ENCODE measurements at regions not wholly inside any gene's neighbourhood (a gene's known extent, or its start where the extent isn't known, plus 50 kb on each side); places are given as distances from the start of the nearest gene placed in this dataset.

GRCh38 chr17:77296769-77297409, 156.1 kb downstream of the SEC14L1 start (continued):
- TF ChIP-seq, protein P1, sequence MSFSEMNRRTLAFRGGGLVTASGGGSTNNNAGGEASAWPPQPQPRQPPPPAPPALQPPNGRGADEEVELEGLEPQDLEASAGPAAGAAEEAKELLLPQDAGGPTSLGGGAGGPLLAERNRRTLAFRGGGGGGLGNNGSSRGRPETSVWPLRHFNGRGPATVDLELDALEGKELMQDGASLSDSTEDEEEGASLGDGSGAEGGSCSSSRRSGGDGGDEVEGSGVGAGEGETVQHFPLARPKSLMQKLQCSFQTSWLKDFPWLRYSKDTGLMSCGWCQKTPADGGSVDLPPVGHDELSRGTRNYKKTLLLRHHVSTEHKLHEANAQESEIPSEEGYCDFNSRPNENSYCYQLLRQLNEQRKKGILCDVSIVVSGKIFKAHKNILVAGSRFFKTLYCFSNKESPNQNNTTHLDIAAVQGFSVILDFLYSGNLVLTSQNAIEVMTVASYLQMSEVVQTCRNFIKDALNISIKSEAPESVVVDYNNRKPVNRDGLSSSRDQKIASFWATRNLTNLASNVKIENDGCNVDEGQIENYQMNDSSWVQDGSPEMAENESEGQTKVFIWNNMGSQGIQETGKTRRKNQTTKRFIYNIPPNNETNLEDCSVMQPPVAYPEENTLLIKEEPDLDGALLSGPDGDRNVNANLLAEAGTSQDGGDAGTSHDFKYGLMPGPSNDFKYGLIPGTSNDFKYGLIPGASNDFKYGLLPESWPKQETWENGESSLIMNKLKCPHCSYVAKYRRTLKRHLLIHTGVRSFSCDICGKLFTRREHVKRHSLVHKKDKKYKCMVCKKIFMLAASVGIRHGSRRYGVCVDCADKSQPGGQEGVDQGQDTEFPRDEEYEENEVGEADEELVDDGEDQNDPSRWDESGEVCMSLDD (CRISPR knock-in tag; IDR thresholded peaks at IDR 0.05; ENCODE audit: borderline replicate concordance): no peak
- TF ChIP-seq SNAPC4 (CRISPR knock-in tag; IDR thresholded peaks at IDR 0.05) (no peak), MLX (CRISPR knock-in tag; IDR thresholded peaks at IDR 0.05) (no peak), KDM5B (CRISPR knock-in tag; IDR thresholded peaks at IDR 0.05; ENCODE audit: borderline replicate concordance) (no peak), NAIF1 (CRISPR knock-in tag; IDR thresholded peaks at IDR 0.05; ENCODE audit: borderline replicate concordance) (no peak), GATAD2A (CRISPR knock-in tag; IDR thresholded peaks at IDR 0.05) (no peak), ZBTB1 (CRISPR knock-in tag; IDR thresholded peaks at IDR 0.05; ENCODE audit: borderline replicate concordance) (no peak), HNF1B (CRISPR knock-in tag; IDR thresholded peaks at IDR 0.05) (no peak), HNF4A (CRISPR knock-in tag; IDR thresholded peaks at IDR 0.05) (peak; percentile 77), ZNF800 (CRISPR knock-in tag; IDR thresholded peaks at IDR 0.05) (no peak), CCAR2 (optimal IDR thresholded peaks at IDR 0.05; ENCODE audit: low read depth, low read length) (no peak), ZNF562 (CRISPR knock-in tag; IDR thresholded peaks at IDR 0.05; ENCODE audit: borderline replicate concordance) (no peak), CEBPG (CRISPR knock-in tag; IDR thresholded peaks at IDR 0.05) (no peak), FOXK1 (CRISPR knock-in tag; IDR thresholded peaks at IDR 0.05; ENCODE audit: borderline replicate concordance, low read depth) (no peak), SIN3A (IDR thresholded peaks at IDR 0.05; ENCODE audit: borderline replicate concordance, low read depth, low read length) (no peak), PCBP2 (optimal IDR thresholded peaks at IDR 0.05; ENCODE audit: low read depth, low read length, poor library complexity, severe bottlenecking) (no peak)
- TF ChIP-seq, protein P2, sequence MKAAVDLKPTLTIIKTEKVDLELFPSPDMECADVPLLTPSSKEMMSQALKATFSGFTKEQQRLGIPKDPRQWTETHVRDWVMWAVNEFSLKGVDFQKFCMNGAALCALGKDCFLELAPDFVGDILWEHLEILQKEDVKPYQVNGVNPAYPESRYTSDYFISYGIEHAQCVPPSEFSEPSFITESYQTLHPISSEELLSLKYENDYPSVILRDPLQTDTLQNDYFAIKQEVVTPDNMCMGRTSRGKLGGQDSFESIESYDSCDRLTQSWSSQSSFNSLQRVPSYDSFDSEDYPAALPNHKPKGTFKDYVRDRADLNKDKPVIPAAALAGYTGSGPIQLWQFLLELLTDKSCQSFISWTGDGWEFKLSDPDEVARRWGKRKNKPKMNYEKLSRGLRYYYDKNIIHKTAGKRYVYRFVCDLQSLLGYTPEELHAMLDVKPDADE (CRISPR knock-in tag; IDR thresholded peaks at IDR 0.05): no peak

Measured in HepG2 (cell line).